C4-2B (cell line): ENCODE measurements at regions not wholly inside any gene's neighbourhood (a gene's known extent, or its start where the extent isn't known, plus 50 kb on each side); places are given as distances from the start of the nearest gene placed in this dataset.

Source experiments
- H3K27ac ChIP-seq: fragments of 450-650 bp; 2 replicates; pipeline ENCODE4 v1.5.1; 2017
- CTCF ChIP-seq: fragments of 450-650 bp; conservative IDR thresholded peaks from 2 replicates; pipeline ENCODE4 v1.5.1; 2017; ENCODE audit warnings: mild to moderate bottlenecking
- ZFX ChIP-seq: fragments of 450-650 bp; IDR thresholded peaks from 2 replicates; pipeline ENCODE4 v1.6.1; 2017

GRCh38 chr4:130131536-130131935, 1035.6 kb downstream of the C4orf33 start:
- no peak overlapping the region for H3K27ac ChIP-seq
- TF ChIP-seq CTCF (no peak), ZFX (no peak)

- TF ChIP-seq ZFX: no peak
- H3K27ac ChIP-seq: no peak overlapping the region
Observed at GRCh38 chr4:130141651-130142050, 1045.7 kb downstream of the C4orf33 start.

DNA sequence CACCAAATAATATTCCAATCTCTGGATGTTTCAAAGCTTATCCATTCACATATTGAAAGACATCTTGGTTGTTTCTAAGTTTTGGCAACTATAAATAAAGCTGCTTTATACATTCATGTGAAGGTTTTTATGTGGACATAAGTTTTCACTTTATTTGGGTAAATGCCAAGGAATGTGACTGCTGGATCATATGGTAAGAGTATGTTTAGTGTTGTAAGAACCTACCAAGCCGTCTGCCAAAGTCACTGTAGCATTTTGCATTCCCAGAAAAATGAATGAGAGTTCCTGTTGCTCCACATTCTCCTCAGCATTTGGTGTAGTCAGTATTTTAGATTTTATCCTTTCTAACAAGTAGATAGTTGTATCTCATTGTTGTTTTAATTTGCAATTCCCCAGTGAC, 1047.7 kb downstream of the C4orf33 start:
- TF ChIP-seq ZFX (no peak), CTCF (no peak)
- H3K27ac ChIP-seq: no peak overlapping the region

GRCh38 chr4:130146773-130147172, 1050.8 kb downstream of the C4orf33 start:
- no peak overlapping the region for H3K27ac ChIP-seq
- TF ChIP-seq CTCF (no peak), ZFX (no peak)

DNA sequence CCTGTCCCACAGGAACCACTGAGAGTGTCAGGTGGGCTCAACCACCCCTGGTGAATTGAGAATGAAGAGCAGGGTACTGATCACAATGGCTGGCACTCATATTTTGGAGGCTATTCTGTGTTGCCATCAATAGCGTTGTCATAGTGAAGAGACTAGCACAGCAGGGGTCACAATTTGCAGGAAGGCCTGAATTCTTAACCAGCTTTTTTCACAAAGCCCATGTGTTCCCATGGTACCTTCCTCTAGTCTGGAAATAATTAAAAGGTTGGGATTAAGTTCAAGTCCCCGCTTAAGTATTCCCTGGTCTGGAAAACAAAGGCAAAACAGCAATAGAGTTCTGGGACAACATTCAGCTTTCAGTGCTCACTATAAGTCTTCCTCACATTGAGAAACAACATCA, 1051.7 kb downstream of the C4orf33 start:
- TF ChIP-seq ZFX (no peak), CTCF (no peak)
- no peak overlapping the region for H3K27ac ChIP-seq

- no peak overlapping the region for H3K27ac ChIP-seq
- TF ChIP-seq ZFX (no peak), CTCF (no peak)
Observed at GRCh38 chr4:130154901-130155300, 1058.9 kb downstream of the C4orf33 start.

DNA sequence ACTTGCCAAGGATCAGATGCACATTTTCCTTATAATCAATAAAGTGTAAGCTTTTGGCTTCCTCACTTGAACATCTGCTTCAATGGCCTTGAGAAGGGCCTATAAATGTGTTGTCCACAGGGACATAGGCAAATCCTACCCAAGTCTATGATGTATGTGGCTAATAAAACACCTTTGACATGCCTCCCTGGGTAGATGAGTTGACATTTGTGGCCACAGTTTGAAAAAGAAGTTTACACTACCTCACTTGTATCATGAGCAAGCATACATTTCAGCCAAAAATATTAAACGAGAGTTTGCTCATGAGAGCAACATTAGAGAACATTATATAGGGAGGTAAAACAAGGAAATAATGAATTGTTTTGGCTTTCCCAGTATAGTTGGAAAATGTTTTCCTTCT, 1067.7 kb downstream of the C4orf33 start:
- TF ChIP-seq ZFX: no peak
- TF ChIP-seq CTCF: no peak
- no peak overlapping the region for H3K27ac ChIP-seq

GRCh38 chr4:130165381-130165780, 1069.4 kb downstream of the C4orf33 start:
- no peak overlapping the region for H3K27ac ChIP-seq
- TF ChIP-seq CTCF: no peak
- no peak for TF ChIP-seq ZFX
